ENCODE measurements at regions not wholly inside any gene's neighbourhood (a gene's known extent, or its start where the extent isn't known, plus 50 kb on each side); places are given as distances from the start of the nearest gene placed in this dataset.

DNA sequence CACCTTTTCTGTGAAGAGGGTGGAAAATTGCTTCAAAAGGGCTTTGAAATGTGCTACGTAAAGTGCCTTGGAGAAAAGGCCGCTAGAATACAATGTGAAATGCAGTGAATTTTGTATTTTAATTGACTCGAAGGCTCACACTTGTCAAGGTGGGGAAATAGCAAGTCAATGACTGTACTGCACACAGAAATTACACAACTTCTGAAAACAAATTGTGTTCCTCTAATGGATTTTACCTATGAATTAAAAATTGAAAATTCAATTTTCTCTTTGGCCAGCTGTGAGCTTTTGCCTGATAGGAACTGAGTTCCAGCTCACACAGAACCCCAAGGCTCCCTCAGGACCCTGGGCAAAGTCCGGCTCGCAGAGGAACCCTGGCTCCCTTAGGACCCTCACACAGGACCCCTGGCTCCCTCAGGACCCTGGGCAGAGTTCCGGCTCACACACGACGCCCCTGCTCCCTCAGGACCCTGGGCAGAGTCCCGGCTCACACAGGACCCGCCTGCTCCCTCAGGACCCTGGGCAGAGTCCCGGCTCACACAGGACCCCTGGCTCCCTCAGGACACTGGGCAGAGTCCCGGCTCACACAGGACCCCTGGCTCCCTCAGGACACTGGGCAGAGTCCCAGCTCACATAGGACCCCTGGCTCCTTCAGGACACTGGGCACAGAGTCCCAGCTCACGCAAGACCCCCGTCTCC lies 324.9 kb downstream of the UQCRFS1 start:
- TF ChIP-seq, protein P1, sequence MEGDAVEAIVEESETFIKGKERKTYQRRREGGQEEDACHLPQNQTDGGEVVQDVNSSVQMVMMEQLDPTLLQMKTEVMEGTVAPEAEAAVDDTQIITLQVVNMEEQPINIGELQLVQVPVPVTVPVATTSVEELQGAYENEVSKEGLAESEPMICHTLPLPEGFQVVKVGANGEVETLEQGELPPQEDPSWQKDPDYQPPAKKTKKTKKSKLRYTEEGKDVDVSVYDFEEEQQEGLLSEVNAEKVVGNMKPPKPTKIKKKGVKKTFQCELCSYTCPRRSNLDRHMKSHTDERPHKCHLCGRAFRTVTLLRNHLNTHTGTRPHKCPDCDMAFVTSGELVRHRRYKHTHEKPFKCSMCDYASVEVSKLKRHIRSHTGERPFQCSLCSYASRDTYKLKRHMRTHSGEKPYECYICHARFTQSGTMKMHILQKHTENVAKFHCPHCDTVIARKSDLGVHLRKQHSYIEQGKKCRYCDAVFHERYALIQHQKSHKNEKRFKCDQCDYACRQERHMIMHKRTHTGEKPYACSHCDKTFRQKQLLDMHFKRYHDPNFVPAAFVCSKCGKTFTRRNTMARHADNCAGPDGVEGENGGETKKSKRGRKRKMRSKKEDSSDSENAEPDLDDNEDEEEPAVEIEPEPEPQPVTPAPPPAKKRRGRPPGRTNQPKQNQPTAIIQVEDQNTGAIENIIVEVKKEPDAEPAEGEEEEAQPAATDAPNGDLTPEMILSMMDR (IDR thresholded peaks at IDR 0.05 in 4 of 5, conservative IDR thresholded peaks at IDR 0.05 in 1 of 5) = no peak
- no peak for TF ChIP-seq POLR2A (IDR thresholded peaks at IDR 0.05)

Data from gastrocnemius medialis (tissue), 4 donors.